NCI-H1048 (cell line): ENCODE measurements at regions not wholly inside any gene's neighbourhood (a gene's known extent, or its start where the extent isn't known, plus 50 kb on each side); places are given as distances from the start of the nearest gene placed in this dataset.

Source experiments
- DNase-seq: peaks from one replicate; lab custom pipeline; 2025; lab: John Stamatoyannopoulos, UW

DNA sequence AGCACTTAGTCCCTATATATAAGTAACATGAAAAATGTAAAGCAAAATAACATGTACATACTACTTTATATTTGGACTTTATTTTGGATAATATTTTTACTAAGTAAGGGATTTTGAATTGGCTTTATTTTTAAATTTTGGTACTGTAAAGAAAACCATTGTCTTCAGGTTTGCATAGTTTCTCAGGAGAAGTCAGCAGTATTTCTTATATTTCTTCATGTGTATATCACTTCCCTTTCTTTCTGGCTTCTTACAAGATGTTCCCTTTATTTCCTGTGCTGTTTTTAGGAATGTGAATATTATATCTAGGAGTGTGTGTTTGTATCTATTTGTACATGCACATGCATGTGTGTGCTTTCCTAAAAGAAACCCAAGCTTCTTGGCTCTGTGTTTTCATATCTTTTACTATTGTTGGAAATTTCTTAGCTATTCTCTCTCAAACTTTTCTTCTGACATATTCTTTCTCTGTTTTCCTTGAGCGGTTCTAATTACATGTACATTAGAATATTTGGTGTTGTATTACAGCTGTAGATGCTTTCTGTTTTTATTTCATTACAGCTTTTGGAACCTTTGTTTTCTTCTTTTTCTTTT, 1549.7 kb upstream of the ACVR2A start:
- DNase-seq: no peak

DNA sequence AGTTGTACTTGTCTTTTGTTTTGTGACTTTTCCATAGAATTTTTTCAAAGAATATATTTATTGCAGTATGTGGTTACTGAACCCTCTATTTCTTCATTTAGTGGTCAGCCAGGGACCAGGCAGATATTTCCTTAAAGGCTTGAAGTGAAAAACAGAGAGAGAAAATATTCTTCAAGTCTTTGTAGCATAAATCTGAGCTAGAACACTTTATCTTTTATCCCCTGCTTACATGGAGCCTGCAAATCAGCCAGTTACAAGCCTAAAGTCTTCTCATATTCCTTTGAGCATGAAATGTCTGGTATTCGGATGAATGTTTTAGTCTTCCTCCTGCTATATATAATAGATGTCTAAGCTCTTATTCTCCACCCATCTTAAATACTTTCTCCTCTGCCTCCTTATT, 1557.5 kb upstream of the ACVR2A start:
- no peak for DNase-seq

DNA sequence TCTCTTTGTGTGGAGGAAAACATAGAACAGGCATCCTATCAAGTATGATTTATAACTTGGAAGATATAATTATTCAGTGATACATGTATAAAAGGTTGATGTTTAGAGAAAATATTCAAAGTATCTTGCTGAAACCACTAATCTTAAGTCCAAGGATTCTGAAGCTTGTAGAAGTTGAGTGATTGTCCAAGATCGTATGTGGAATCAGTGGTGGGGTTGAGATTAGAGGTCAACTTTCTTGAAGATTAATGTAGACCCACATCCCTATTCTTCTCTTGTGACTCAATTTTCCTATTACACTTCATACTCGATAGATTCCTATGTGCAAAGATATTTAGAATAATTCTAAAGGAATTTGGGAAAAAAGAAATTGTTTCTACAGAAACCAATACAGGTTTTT, 1565.9 kb upstream of the ACVR2A start:
- no peak for DNase-seq

DNA sequence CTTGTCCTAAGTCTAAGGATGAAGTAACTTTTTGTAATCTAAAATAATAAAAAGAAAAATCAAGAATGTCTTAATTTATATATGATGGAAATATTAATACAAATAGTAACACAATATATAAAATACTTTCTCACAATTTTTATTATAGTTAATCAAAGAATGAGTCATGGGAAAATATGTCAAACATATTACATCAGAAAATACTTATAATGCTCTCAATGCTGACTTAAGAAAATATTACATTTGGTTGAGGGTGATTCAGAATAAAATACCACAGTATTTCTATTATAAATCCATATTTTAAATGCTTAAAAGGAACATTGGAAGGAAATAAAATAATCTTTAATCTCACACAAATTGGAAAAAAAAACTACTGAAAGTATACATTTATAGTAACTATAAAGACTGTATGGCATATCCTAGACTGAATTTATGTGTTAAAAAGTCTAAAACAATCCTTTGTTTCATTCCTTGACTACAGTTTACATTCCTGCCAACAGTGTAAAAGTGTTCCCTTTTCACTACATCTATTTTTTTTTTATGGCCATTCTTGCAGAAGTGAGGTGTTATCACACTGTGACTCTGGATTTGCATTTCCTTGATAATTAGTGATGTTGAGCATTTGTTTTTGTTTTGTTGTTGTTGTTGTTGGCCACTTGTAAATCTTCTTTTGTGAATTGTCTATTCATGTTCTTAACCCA, 1573.5 kb upstream of the ACVR2A start:
- DNase-seq: no peak

DNA sequence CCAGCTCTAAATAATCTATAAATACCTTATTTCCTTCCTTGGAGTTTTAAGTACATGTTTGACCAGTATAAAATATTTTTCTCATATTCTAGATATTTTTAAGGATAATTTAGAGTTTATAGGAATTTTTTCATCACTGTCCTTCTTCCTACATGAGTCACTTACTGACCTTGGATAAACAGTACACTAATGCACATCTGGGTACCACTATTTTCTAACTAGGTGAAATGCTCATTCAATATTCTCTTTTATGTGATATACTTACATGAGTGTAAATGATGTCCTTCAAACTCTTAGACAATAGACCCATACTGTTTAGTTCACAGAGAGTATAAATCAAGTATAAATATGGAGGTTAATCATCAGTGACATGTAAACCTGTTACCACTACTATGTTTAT, 1574.2 kb upstream of the ACVR2A start:
- no peak for DNase-seq

DNA sequence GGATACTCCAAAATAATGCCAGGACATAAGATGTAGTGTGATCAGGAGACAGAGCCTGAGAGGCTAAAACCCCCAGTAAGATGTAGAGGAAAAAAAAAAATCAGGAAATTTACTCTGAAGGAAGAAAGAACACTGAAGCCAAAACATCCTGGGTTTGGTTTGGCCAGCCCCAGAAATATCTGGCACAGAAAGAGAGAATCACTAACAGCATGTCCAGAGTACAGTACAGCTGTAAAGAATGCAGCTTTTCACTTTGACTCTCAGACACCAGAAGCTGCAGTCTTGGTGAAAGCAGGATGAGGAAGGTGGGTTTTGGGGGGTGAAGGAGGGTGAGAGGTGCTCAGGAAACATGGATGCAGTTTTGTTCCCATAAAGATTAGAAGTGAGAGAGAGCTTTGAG, 1577.7 kb upstream of the ACVR2A start:
- DNase-seq: no peak

DNA sequence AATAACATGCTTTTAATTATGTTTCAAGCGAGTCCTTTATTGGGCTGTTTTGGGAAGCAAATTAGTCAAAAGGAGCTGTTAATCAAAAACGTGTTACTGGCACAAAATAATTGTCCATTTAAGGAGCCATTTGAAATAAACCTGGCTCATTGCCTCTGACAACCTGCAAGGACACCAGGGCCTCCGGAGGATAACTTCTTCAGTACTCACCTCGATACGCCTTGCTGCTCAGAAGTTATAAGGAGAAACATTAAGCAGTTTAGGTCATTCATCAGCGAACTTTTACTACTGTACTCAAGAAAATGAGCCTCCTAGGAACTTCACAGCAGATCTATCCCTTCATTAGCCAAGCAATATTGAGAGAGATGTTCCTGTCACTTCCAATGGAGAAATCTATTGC, 1579.2 kb upstream of the ACVR2A start:
- DNase-seq: no peak

DNA sequence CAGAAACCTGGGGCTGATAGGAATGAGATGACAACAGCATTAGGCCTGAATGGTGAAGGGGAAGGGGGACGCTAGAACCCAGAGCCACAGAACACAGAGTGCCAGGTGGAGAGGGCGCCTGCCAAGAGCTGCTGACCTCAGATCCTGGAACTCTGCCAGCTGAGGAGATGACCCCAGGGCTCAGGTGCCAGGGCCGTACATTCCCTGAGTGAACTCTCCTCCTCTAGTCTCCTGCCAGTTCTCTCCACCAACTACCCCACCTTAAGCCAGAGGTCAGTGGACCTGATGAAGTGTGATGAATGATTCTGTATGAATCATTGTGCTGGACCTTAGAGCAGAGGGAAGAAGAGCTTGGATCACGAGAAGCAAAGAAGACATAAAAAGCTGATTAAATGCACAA, 1582.2 kb upstream of the ACVR2A start:
- no peak for DNase-seq

DNA sequence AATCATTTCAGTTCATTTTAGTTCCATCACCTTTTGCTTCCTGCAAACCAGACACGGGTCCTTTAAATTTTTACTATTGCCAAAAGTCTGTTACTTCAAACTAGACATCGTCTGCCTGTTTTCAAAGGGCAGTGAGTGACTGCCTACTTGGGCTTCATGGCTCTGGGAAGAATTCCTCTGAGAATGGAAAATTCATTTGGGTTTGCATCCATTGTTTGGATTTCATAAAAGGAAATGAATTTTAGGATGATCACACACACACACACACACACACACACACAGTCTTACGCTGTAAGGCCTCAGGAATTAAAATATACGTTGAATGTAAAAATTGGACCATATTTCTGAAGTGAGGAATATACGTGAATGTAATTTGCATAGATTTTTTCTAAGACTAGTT, 1584.3 kb upstream of the ACVR2A start:
- DNase-seq: no peak

DNA sequence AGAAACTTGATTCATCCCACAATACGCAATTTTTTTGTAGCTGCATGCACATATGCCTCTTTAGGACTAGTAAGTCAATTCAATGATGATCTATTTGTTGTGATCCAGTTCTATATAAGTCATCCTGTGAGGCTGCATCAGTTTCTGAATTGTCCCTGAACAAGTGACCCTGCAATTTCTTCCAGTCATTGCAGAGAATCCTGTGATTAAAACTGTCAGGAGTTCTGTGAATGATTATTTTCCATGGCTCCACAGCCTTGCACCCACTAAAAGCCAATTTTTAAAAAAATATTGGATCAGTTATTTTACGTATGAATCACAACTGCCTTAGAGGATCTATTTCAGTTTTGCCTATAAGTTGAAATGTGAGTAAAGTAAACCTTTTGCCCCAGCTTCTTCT, 1585.0 kb upstream of the ACVR2A start:
- DNase-seq: no peak

DNA sequence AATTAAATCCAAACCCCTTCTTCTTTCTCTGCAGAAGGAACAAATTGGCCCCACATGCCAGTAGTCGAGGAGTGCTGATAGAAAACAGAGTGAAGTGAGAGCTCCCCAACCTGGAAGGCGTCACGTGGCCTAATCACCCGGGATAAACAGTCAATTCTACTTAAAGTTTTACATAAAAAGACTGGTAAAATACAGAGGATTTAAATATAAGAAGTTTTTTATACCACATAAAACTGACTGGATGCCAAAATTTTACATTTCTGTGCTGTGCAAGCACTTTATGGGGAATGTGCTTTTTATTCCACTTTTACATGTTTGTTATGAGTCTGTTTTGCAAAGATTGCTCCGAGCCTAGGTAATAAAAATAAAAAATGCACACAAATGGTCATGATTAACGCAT, 1586.8 kb upstream of the ACVR2A start:
- DNase-seq: no peak

DNA sequence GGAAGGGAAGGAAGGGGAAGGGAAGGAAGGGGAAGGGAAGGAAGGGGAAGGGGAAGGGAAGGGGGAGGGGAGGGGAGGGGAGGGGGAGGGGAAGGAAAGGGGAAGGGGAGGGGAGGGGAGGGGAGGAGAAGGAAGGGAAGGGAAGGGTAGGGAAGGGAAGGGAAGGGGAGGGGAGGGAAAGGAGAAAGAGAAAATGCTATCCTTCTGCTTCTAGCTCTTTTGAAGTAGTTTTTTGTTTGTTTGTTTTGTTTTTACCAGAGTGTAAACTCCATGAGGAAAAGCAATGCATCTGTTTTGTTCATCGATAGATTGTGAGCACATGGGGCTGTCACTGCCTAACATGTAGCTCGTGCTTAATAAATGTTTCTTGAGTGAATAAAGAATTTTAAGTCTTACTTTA, 1592.7 kb upstream of the ACVR2A start:
- DNase-seq: no peak

DNA sequence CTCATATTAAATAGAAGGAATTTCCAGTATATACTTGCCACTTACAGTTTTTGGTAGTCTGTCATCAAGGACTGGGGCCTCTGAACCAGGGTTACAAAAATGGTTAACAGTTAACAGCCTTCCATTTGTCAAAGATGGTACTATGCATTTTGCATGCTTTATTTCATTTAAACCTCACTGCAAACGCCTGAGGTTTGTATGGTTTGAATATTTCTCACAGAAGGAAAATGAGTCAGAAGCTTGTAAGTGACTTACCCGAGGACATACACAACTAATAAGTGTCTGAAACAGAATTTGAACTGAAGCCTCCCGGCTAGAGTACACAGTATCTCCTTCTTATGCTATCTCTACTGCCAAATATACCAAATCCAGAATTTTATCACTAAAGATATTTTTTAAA, 1593.5 kb upstream of the ACVR2A start:
- no peak for DNase-seq

DNA sequence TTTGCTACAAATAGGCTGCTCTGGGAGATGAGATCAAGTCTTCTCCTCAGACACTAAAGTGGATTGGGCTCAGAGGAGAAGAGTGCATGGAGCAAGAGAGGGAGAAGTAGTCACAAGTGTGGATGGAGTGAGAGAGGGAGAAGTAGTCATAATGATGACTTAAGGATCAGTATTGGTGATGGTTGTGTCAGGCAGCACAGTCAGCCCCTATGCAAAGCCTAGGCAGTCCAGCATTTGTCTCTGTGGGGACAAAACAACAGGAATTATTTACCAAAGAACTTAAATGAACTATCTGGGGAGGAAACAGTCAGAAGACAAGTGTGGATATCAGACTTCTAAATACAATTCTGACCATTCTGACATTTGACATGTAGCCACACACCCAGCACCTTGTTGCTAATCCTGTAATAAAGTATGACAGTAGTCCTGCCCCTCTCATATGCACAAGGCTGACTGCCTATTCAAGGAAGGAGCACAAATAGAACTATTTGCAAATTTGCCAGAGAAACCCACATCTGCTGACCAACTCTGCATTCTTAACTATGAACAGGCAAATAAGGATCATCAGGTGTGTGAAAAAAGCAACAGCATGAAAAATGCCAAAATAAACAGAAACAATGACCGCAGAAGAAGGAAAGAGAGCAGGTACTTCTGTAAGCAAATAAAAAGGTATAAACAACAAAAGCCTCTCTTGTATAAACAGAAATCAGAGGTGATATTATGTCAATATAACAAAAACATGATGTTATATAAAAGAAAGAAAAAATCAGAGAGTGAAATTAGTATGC, 1597.9 kb upstream of the ACVR2A start:
- no peak for DNase-seq

DNA sequence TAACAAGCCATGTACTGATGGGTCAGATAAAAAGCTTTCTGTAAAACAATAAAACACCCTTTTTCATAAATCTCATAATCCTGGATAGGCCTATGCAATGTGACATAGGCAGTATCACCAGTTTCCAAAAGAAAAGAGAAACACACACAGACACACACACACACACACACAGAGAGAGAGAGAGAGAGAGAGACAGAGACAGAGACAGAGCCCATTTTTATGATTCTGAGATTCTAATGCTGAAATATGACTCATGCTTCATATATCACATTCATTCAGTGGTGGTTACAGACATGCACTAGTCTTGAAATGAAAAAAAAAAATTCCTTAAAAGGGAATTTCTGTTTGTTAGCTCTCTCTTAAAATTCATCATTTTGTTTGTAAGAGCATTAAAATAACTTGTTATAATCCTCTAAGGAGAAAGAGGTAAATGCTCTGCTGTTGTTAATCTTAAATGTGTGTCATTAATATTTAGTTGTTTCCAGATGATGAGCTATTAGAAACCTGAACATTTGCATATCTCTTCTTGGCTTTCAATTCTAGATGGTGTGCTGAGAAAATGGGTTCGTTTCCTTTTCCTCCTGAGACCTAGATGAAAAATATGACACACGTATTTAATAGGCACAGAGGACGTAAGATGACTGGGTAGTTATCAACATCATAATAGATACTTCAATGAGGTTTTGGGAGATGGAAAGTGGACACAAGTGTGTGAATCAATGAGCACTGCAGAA, 1598.7 kb upstream of the ACVR2A start:
- no peak for DNase-seq

DNA sequence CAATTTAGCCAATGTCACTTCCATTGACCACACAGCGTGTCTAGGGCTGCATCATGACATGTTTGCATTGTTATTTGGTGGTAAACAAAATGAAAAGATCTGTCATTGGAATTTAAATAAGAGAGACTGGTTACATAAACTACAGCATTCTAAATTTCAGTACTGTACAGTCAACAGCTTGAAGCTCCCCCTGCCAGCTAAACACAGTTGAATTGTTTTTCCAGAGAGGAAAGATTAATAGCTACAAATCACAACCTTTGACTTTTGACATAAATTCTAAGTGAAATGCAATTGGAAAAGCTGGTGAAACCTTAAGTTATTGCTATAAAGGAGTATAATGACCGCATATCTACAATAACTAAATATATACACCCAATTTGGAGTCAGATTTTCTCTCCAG, 1600.0 kb upstream of the ACVR2A start:
- no peak for DNase-seq

DNA sequence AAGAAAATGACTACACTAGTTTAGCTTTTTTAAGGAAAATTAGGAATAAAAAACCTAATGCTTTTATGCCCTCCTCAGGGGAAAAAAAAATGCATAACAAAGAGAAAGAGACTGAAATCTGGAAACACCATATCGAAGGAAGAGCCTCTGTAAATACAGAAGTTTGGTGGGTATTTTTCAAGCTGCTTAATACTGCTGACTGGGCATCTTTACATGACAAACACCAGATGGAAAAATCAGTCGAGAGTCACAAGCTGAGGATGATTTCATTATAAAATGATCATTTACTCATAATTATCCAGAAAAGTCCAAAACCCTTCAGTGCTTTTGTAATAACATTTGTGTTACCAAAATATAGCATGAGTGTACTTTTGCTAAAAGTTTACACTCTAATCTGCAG, 1600.7 kb upstream of the ACVR2A start:
- DNase-seq: no peak

DNA sequence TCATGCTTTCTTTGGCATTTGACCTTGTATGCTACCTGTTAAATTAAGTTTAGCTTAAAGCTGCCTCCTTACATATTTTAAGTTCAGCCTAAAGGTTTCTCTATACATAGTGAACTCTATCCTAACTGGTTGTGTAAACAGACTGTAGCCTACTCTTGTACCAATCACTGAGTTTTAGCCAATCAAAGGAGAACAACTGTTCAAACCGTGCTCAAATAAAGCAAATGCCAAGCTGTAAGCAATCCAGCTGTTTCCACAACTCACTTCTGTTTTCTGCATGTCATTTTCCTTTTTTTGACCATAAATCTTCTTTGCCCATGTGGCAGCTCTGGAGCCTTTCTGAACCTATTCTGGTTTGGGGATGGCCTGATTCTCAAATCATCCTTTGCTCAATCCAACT, 1603.8 kb upstream of the ACVR2A start:
- no peak for DNase-seq

DNA sequence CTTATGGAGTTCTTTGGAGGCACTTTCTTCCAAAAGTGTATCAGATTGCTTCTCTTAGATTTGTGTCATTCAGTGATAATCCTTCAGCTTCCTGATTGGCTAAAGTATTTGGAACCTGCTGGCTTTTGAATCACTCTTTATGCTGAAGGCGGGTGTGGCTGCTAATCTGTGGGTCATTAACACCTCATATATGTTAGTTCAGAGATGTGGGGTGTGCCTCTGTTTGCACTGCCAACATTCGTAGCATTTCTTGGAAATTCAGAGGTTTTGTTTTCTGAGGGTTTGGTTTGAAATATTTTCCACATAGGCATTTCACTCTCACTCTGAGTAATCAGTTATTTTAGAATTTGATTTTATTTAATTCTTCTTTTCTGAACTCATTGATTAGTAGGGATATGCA, 1604.4 kb upstream of the ACVR2A start:
- DNase-seq: no peak

DNA sequence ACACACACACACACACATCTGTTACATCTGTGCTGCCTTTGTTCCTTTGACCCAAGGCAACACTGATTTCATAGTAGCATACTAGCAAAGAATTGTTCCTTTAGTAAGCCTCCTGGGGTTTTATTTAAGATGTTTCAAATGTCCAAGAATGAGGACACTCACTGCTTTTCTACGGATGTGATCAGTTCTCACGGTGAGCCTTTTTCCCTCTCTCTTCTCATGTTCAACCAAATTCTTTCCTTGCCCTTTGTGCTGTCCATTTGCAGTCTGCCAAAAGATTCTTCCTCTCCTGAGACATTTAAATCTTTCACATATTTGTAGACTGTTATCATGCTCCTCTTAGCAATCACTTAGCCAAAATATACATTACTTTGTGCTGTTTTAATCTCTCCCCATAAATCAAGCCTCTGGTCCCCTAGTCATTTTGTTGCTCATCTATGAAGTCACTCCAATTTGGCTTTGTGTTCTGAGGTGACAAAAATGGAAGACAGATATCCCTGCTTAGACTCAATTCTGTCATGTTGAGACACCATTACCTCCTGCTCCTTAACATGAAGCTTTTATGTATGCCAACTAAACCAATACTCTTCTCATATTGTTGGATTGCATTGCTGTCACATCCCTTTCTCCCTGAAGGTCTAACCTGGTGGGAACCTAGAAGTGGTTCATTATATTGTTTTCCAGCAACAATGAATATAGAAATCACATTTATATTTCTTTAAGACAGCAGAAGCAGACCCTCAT, 1605.3 kb upstream of the ACVR2A start:
- no peak for DNase-seq

DNA sequence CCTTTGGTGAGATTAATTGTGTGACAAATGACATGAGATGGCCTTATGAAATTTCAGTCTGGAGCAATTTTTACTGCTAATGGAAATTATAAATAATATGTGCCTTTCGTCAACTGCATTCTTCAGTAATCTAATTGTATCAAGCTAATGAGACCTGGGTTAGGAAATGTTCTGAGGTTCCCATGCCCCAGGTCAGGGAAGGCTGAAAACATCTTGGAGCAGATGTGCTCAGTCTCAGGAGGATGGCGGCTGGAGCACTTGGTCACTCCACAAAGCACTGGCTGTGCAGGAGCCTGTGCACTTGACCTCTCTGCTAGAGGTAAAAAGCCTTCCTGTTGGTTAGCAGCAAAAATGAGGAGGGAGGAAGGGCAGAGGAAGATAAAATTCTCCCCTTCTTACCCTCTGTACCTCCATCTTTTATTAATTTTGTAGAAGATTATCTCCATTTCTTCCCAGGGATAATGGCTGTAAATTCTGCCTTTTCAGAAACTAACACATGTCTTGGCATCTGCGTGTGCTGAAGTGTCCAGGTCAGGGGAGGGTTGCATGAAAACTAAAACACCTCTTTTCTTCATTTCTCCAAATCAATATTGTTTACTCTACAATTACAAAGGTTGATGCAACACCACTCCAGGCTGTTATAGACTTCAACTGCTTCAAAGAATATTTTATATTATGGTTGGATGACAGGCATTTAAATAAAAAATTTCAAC, 1606.4 kb upstream of the ACVR2A start:
- no peak for DNase-seq
